NCI-H1694 treated with DMSO at 0.1 percent for 48 hours (cell line): ENCODE measurements at regions not wholly inside any gene's neighbourhood (a gene's known extent, or its start where the extent isn't known, plus 50 kb on each side); places are given as distances from the start of the nearest gene placed in this dataset.

ENCODE experiments used
- DNase-seq: peaks from one replicate; lab custom pipeline; 2025; lab: John Stamatoyannopoulos, UW

- DNase-seq: peak; percentile 30
Measured at GRCh38 chr1:187079330-187079729, 250.6 kb downstream of the PLA2G4A start.

DNA sequence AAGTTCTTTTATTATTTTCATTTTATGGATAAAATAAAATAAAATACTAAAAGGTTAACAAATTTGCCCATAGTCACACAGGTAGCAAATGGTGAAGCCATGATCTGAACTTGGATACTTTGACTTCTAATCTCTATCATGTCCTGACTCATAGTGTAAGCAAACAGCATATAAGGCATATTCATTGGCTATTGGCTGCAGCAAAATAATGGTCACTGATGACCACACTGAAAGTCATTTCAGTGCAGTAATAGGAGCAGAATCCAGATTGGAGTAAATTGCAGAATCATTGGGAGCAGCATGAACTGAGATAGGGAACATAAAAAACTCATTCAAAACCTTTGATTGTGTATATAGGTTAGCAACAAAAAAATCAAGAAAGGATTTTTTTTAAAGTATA lies 262.9 kb downstream of the PLA2G4A start:
- no peak for DNase-seq

DNA sequence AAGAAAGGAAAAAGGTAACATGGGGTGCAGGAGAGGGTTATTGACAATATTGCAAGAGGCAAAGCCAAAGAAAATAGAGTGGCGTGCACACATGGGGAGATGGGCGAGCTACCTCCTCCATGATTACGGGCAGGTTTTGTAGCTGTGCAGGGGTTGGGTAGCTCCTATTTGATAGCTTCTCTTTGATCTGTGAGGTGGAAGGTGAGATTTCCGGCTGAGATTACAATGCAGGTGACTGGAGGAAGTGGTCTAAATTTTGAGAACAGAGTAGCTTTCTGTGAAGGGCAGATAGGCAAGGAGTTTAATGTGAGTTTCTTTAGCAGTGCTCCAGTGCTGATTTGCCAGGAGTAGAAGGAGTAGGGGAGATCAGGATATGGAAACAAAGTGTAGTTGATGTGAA lies 263.4 kb downstream of the PLA2G4A start:
- DNase-seq: no peak

GRCh38 chr1:187096689-187097088 lies 267.9 kb downstream of the PLA2G4A start:
- no peak for DNase-seq

DNA sequence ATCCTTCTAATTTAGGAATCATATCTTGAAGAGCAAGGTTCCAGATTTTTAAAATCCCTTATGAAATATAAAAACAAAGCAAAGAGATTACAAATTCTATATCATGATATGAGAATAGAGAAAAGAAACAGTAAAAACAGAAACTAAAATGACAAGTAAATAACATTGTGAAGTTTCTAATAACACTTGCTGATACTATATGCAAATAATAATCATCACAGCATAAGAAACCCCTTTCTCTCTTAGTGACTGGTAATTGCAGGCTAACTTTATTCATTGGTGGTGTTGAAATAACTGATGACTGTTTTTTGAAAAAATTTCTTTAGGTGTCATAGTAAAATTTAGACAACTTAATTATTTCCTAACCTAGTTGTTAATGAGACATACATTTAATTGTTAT lies 281.6 kb downstream of the PLA2G4A start:
- DNase-seq: no peak

GRCh38 chr1:187114792-187115191 lies 286.0 kb downstream of the PLA2G4A start:
- no peak for DNase-seq

- DNase-seq: peak; percentile 79
Measured at GRCh38 chr1:187121661-187122060, 292.9 kb downstream of the PLA2G4A start.

GRCh38 chr1:187122566-187122965 lies 293.8 kb downstream of the PLA2G4A start:
- DNase-seq: peak; percentile 18

DNA sequence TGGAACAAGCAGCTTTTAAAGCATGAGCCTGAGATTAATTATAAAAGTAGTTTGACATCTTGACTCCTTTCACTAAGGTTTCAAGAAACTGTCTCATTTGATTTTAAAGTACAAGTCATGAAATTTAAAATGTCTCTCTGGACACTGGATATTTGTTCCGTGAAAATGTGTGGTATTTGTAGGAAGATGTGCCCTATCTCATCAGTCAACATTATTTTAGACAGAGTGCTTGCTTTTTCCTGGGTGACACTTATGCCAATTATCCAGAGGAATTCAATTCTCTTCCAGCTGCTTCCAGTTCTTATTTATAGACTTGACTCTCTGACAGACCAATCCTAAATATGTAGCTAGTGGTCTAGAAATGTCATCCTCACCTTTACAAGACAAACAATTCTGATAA lies 300.4 kb downstream of the PLA2G4A start:
- no peak for DNase-seq

GRCh38 chr1:187143783-187144182 lies 315.0 kb downstream of the PLA2G4A start:
- no peak for DNase-seq

DNA sequence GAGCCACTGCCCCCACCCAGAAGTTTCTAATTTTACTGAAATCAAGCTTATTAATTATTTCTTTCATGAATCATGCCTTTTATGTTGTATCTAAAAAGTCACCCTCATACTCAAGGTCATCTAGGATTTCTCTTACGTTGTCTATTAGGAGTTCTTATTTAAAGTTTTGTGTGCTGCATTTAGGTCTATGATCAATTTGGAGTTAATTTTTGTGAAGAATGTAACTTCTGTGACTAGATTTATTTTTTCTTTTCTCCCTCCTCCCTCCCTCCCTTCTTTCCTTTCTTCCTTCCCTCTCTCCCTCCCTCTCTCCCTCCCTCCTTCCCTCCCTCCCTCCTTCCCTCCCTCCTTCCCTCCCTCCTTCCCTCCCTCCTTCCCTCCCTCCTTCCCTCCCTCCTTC lies 317.6 kb downstream of the PLA2G4A start:
- DNase-seq: no peak

DNA sequence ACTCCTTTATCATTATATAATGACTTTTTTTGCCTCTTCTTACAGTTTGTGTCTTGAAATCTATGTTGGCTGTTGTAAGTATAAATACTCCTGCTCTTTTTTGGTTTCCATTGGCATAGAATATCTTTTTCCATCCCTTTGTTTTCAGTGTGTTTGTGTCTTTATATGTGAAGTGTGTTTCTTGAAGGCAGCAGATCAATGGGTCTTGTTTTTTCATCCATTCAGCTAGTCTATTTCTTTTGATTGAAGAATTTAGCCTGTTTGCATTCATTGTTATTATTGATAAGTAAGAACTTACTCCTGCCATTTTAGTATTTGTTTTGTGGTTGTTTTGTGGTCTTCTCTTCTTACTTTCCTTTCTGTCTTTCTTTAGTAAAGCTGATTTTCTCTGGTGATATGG lies 322.8 kb downstream of the PLA2G4A start:
- no peak for DNase-seq

GRCh38 chr1:187153047-187153446 lies 324.3 kb downstream of the PLA2G4A start:
- DNase-seq: no peak

- DNase-seq: no peak
Measured at GRCh38 chr1:187157115-187157514, 328.4 kb downstream of the PLA2G4A start.

- DNase-seq: no peak
Measured at GRCh38 chr1:187157552-187157951, 328.8 kb downstream of the PLA2G4A start.

GRCh38 chr1:187167555-187167954 lies 338.8 kb downstream of the PLA2G4A start:
- no peak for DNase-seq

DNA sequence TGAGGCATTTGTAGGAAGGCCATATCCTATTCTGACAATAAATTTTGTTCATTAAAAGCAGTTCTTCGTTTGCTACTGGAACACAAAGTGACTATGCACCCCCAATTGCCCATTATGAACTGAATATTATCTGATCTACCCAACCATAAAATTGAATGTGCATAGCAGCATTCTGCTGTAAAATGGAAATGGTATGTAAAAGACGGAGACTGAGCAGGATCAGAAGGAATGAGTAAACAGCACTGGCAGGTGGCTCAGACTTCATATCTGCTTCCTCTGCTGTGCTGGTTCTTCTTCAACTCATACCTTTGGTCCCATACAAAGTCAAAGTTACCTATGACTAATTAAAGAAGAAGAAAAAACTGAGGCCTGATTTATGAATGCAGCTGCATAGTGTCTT lies 339.5 kb downstream of the PLA2G4A start:
- no peak for DNase-seq

DNA sequence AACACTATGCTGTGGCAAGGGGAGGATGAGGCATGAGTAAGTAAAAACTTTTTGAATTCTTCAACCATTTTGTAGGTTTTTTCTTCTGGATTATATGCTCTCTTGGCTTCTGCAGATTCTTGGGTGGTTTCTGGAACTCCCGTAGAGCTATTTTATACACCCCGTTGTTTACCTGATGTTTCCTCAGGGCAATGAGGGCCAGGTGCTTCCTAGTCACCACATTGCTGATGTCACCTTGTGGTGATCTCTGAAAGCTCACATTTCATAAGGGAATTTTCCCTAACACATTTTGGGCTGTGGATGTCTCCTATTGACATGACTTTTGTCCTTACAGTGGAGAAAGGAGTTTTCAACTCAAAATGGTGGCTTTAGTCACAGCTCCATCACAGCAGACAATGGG lies 356.6 kb downstream of the PLA2G4A start:
- no peak for DNase-seq

GRCh38 chr1:187197685-187198084 lies 368.9 kb downstream of the PLA2G4A start:
- DNase-seq: no peak

GRCh38 chr1:187203257-187203656 lies 374.5 kb downstream of the PLA2G4A start:
- DNase-seq: no peak

- no peak for DNase-seq
Measured at GRCh38 chr1:187212377-187212776, 383.6 kb downstream of the PLA2G4A start.

DNA sequence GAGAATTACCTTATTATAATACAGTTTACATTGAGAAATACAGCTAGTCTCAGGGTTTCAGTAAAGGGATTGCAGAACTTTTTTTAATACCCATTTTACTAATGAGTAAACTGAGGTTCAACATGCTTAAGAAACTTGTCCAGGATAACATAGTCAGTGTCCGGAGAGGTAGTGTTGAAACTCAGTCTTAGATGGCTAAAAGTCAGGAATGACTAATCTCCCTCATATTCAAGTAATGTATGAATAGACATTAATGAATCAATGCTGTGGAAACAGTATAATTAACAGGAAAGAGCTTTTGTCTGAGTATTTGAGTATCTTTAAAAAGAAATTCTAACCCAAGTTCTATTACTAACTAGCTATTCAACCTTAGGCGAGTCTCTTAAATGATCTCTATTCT lies 397.6 kb downstream of the PLA2G4A start:
- no peak for DNase-seq

DNA sequence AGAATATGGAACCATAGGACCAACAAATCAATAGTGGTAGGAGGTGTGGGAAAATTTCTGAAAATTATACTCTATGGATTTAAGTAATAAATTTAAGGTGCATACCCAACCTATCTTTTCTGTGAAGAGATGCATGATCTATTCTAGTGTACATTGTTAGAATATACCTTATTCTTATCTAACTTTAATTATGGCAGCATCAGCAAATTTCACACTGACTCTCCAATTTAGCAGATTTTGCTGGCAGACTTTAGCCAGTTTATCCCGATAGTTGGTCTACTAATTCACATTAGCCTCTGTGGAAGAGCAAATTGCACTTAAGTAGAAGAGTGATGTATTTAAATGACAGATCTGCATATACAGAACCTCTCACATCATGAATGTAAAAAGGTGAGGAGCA lies 400.0 kb downstream of the PLA2G4A start:
- DNase-seq: no peak

DNA sequence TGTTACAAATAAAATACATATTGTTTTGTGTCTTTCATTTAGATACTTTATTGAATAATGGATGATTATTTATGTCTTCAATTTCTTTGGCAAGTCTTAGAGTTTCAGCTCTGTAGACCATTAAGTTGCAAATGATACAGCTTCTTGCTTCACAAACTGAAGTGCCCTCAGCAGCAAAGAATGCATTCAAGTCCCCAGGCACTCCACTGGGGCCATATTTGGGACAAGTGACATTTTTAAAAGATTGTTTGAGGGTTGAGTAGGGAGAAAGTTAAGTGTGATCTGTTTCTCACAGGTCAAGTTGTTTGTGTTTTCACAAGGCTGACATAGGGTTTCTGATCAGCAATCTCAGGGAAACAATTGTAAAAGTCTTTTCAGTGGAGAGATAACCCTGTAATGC lies 400.7 kb downstream of the PLA2G4A start:
- DNase-seq: no peak

DNA sequence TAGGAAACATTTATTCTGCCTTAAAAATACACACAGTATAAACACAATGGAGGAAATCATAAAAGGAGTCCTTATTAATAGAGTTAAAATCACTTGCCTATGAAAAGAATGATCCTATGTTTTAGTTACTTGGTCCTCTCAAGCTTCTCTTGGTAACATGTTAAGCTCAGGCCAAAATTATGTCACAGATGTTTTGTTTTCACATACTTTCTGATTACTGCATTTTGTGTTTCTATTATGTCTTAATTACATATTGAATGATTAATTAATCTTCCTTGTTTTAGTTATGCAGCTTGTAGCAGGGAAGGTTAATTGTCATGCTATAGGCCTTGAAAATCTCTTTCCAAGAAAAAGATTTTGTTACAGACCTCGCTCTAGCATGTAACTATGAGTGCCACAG lies 406.0 kb downstream of the PLA2G4A start:
- no peak for DNase-seq
